NB4 (cell line): ENCODE measurements at regions not wholly inside any gene's neighbourhood (a gene's known extent, or its start where the extent isn't known, plus 50 kb on each side); places are given as distances from the start of the nearest gene placed in this dataset.

ENCODE experiments used
- DNase-seq: peaks from one replicate; pipeline ENCODE4 v3.0.0; 2010; ENCODE audit warnings: low read depth
- H3K4me3 ChIP-seq: one replicate; pipeline ENCODE4 v1.5.1; 2011; ENCODE audit warnings: mild to moderate bottlenecking, low read depth, low read length, moderate library complexity
- CTCF ChIP-seq: IDR thresholded peaks from one replicate; pipeline ENCODE4 v1.5.1; 2012; ENCODE audit warnings: low read depth, low read length
- MYC ChIP-seq: IDR thresholded peaks from 2 replicates; pipeline ENCODE4 v1.6.1; 2011; ENCODE audit warnings: low read depth, low read length
- POLR2A ChIP-seq: IDR thresholded peaks from 2 replicates; pipeline ENCODE4 v1.6.1; 2011; ENCODE audit warnings: mild to moderate bottlenecking; ENCODE audit not compliant: insufficient read length; ENCODE audit errors: extremely low read depth
- TF ChIP-seq, protein P1 (sequence below): IDR thresholded peaks from 2 replicates; pipeline ENCODE4 v1.6.1; 2011; ENCODE audit warnings: low read depth, low read length

DNA sequence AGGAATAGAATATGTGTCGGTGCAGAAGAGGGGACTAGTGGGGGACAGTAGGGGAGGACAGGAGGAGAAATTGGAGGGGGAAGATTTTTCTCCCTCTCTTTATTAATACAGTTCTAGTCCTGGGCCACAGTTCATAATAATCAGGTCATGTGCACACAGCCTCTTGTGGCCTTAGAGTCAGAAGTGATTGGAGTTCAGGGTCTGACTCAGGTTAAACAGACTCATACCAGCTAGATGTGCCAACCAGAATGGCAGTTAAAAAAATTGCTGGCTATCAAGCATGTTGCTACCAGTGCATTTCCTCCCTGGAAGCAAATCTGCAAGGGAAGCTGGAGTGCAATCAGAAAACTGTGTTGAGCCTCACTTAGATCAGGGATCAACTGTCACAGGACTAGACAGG is 132.7 kb upstream of the MAP1B start:
- TF ChIP-seq CTCF (no peak), POLR2A (no peak), MYC (no peak)
- TF ChIP-seq, protein P1, sequence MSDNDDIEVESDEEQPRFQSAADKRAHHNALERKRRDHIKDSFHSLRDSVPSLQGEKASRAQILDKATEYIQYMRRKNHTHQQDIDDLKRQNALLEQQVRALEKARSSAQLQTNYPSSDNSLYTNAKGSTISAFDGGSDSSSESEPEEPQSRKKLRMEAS, result no peak
- no peak for DNase-seq
- no peak overlapping the region for H3K4me3 ChIP-seq

- no peak overlapping the region for H3K4me3 ChIP-seq
- no peak for TF ChIP-seq POLR2A
- TF ChIP-seq, protein P1, result no peak
- no peak for TF ChIP-seq CTCF
- TF ChIP-seq MYC, result no peak
- DNase-seq, result no peak
Measured at GRCh38 chr5:71976449-71976848, 130.8 kb upstream of the MAP1B start.

DNA sequence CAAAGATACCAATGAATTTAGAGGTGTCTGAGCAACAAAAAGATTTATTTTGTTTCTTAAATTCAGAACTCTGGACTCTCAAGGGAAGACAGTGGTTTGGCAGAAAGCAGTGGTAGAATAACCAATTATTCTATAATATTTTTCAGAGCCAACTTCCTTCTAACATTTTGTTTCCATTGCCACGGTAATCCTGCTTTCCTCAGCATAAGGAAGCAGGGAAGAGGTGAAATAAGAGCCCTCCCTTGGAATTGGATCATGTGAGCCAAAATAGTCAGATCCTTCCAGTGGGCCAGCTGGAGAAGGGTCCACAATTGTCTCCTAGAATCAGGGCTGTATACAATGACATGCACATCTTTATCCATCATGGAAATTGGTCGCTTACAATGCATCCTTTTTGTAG is 130.0 kb upstream of the MAP1B start:
- DNase-seq, result no peak
- no peak overlapping the region for H3K4me3 ChIP-seq
- TF ChIP-seq MYC, result no peak
- no peak for TF ChIP-seq CTCF
- TF ChIP-seq, protein P1, result no peak
- no peak for TF ChIP-seq POLR2A

- H3K4me3 ChIP-seq, result no peak overlapping the region
- TF ChIP-seq POLR2A (no peak), CTCF (no peak), MYC (no peak)
- TF ChIP-seq, protein P1, result no peak
- DNase-seq, result no peak
Measured at GRCh38 chr5:71978216-71978615, 129.1 kb upstream of the MAP1B start.

DNA sequence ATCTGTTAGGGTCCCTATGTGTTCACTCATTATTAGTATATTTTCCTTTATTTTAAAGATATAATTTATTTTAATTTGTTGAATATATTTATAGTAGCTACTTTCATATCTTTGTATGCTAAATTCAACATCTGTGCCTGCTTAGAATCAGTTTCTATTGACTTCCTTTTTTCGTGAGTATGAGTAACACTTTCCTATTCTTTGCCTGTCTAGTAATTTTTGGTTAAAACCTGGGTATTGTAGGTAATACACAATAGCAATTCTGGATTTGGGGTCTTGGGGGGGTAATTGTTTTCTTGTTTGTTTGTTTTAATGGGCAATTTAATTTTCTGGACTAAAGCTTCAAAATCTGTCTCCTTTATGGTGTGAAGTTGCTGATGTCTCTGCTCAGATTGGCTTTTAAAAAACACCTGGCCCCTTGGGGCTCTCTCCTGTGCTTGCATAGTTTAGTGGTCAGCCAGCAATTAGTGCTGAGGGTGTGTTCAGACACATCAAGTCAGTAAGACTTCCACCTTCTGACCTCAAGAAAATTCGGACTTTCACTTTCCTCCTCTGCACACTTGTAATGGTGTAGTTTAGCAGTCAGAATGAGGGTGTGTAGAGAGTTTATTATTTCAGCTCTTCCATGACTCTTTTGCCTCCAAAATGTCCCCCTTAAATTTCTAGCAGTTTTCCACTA is 124.4 kb upstream of the MAP1B start:
- no peak for DNase-seq
- no peak overlapping the region for H3K4me3 ChIP-seq
- TF ChIP-seq CTCF (no peak), POLR2A (no peak), MYC (no peak)
- TF ChIP-seq, protein P1, result no peak

- no peak overlapping the region for H3K4me3 ChIP-seq
- DNase-seq, result no peak
- no peak for TF ChIP-seq CTCF
- TF ChIP-seq, protein P1, result no peak
- no peak for TF ChIP-seq POLR2A
- TF ChIP-seq MYC, result no peak
Measured at GRCh38 chr5:71986101-71986500, 121.2 kb upstream of the MAP1B start.
